Parathyroid adenoma (tissue), 2 donors: ENCODE measurements at regions not wholly inside any gene's neighbourhood (a gene's known extent, or its start where the extent isn't known, plus 50 kb on each side); places are given as distances from the start of the nearest gene placed in this dataset.

ENCODE experiments used
- H2AFZ ChIP-seq: fragments of 300-600 bp; sonication (generic); one replicate; pipeline ENCODE4 v1.7.0; 2017; ENCODE audit warnings: antibody characterized with exemption, mild to moderate bottlenecking
- H3K27ac ChIP-seq: fragments of 300-600 bp; sonication (generic); one replicate; pipeline ENCODE4 v1.7.0; 2017
- H3K27me3 ChIP-seq: fragments of 300-600 bp; sonication (generic); one replicate; pipeline ENCODE4 v1.7.0; 2017; ENCODE audit warnings: low read length; ENCODE audit not compliant: control insufficient read depth, insufficient read depth
- H3K36me3 ChIP-seq: fragments of 300-600 bp; sonication (generic); one replicate; pipeline ENCODE4 v1.7.0; 2017; ENCODE audit warnings: low read length; ENCODE audit not compliant: control insufficient read depth, insufficient read depth
- H3K4me1 ChIP-seq: fragments of 300-600 bp; sonication (generic); one replicate; pipeline ENCODE4 v1.7.0; 2017; ENCODE audit warnings: control low read depth
- H3K4me2 ChIP-seq: fragments of 300-600 bp; sonication (generic); one replicate; pipeline ENCODE4 v1.7.0; 2017; ENCODE audit warnings: low read length
- H3K4me3 ChIP-seq: fragments of 300-600 bp; sonication (generic); one replicate; pipeline ENCODE4 v1.7.0; 2017; ENCODE audit warnings: low read depth, low read length
- H3K79me2 ChIP-seq: fragments of 300-600 bp; sonication (generic); one replicate; pipeline ENCODE4 v1.7.0; 2017; ENCODE audit warnings: control low read depth
- H3K9ac ChIP-seq: fragments of 300-600 bp; sonication (generic); one replicate; pipeline ENCODE4 v1.7.0; 2017; ENCODE audit warnings: mild to moderate bottlenecking
- H3K9me3 ChIP-seq: fragments of 300-600 bp; sonication (generic); one replicate; pipeline ENCODE4 v1.7.0; 2017; ENCODE audit warnings: low read length; ENCODE audit not compliant: control insufficient read depth
- TF ChIP-seq, protein P1 (sequence below): fragments of 300-600 bp; sonication (generic); IDR thresholded peaks from one replicate; pipeline ENCODE4 v1.7.0; 2017; ENCODE audit warnings: antibody characterized with exemption, mild to moderate bottlenecking
- donor health status: primary hyperparathyroidism.

GRCh38 chrY:15286572-15286971 is 762.2 kb downstream of the NLGN4Y start:
- no peak overlapping the region for H3K4me2 ChIP-seq

GRCh38 chrY:15289821-15290220 is 765.5 kb downstream of the NLGN4Y start:
- H3K4me3 ChIP-seq: no peak overlapping the region
- no peak overlapping the region for H3K9ac ChIP-seq
- no peak overlapping the region for H3K4me2 ChIP-seq
- H3K36me3 ChIP-seq: no peaks in the 10 kb centered on the region
- no peaks in the 10 kb centered on the region for H3K79me2 ChIP-seq
- H3K4me1 ChIP-seq: no peaks in the 10 kb centered on the region
- no peaks in the 10 kb centered on the region for H3K27me3 ChIP-seq
- no peak overlapping the region for H3K27ac ChIP-seq
- H2AFZ ChIP-seq: no peak overlapping the region
- H3K9me3 ChIP-seq: no peaks in the 10 kb centered on the region
- TF ChIP-seq, protein P1, sequence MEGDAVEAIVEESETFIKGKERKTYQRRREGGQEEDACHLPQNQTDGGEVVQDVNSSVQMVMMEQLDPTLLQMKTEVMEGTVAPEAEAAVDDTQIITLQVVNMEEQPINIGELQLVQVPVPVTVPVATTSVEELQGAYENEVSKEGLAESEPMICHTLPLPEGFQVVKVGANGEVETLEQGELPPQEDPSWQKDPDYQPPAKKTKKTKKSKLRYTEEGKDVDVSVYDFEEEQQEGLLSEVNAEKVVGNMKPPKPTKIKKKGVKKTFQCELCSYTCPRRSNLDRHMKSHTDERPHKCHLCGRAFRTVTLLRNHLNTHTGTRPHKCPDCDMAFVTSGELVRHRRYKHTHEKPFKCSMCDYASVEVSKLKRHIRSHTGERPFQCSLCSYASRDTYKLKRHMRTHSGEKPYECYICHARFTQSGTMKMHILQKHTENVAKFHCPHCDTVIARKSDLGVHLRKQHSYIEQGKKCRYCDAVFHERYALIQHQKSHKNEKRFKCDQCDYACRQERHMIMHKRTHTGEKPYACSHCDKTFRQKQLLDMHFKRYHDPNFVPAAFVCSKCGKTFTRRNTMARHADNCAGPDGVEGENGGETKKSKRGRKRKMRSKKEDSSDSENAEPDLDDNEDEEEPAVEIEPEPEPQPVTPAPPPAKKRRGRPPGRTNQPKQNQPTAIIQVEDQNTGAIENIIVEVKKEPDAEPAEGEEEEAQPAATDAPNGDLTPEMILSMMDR: no peak

More at GRCh38 chrY:15286572-15286971, 762.2 kb downstream of the NLGN4Y start:
- Histone ChIP-seq H3K9me3 (no peaks in the 10 kb centered on the region), H2AFZ (no peak overlapping the region), H3K79me2 (no peaks in the 10 kb centered on the region), H3K27me3 (no peaks in the 10 kb centered on the region), H3K9ac (no peak overlapping the region), H3K4me3 (no peak overlapping the region), H3K4me1 (no peaks in the 10 kb centered on the region), H3K36me3 (no peaks in the 10 kb centered on the region), H3K27ac (no peak overlapping the region)
- TF ChIP-seq, protein P1: no peak

DNA sequence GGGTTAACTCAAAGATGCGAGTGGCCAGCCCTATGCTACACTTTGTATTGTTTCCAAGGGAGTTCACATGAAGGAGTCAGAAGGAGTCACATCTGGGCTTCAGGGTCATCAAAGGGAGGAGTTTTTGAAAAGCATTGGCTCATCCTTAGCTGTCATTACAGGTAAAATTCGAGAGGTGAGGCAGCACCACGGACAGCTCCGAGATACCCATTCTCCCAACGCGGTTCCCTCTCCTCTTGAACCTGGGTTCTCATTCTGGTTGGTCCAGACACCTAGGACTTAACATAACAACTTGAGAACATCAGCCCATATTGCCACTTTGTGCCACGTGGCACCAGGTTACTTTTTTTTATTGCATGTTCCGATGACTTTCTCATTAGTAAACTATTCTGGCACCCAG is 768.6 kb downstream of the NLGN4Y start:
- H2AFZ ChIP-seq: no peak overlapping the region
- H3K4me3 ChIP-seq: no peak overlapping the region
- no peaks in the 10 kb centered on the region for H3K36me3 ChIP-seq
- H3K79me2 ChIP-seq: no peaks in the 10 kb centered on the region
- no peak overlapping the region for H3K9ac ChIP-seq
- no peak overlapping the region for H3K27ac ChIP-seq
- TF ChIP-seq, protein P1: no peak
- H3K4me1 ChIP-seq: no peaks in the 10 kb centered on the region
- no peak overlapping the region for H3K4me2 ChIP-seq
- H3K9me3 ChIP-seq: no peaks in the 10 kb centered on the region
- H3K27me3 ChIP-seq: no peaks in the 10 kb centered on the region

GRCh38 chrY:15301879-15302278 is 777.5 kb downstream of the NLGN4Y start:
- Histone ChIP-seq H3K4me3 (no peak overlapping the region), H3K27ac (no peak overlapping the region), H3K9me3 (no peaks in the 10 kb centered on the region), H3K27me3 (no peaks in the 10 kb centered on the region), H3K79me2 (no peaks in the 10 kb centered on the region), H3K4me2 (no peak overlapping the region), H3K4me1 (no peaks in the 10 kb centered on the region), H2AFZ (no peak overlapping the region), H3K9ac (no peak overlapping the region), H3K36me3 (no peaks in the 10 kb centered on the region)
- TF ChIP-seq, protein P1: no peak

DNA sequence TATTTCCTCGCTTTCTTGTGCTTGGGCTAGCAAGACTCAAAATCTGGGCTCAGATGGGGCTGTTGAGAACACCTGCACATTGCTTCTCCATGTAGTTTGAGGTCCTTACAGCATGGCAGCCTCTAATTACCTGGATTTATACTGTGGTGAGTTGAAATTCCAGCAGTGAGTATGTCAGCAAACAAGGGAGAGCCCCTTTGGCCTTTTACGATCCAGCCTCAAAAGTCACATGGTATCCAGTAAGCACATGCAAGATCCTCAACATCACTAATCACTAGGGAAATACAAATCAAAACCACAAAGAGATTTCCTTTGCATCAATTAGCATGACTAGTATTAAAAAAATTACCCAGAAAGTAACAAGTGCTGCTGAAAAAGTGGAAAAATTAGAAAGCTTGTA is 787.8 kb downstream of the NLGN4Y start:
- H3K36me3 ChIP-seq: no peaks in the 10 kb centered on the region
- TF ChIP-seq, protein P1: no peak
- no peaks in the 10 kb centered on the region for H3K4me1 ChIP-seq
- no peak overlapping the region for H2AFZ ChIP-seq
- H3K9me3 ChIP-seq: no peaks in the 10 kb centered on the region
- no peak overlapping the region for H3K4me2 ChIP-seq
- no peak overlapping the region for H3K27ac ChIP-seq
- no peak overlapping the region for H3K9ac ChIP-seq
- H3K27me3 ChIP-seq: no peaks in the 10 kb centered on the region
- H3K79me2 ChIP-seq: no peaks in the 10 kb centered on the region
- H3K4me3 ChIP-seq: no peak overlapping the region
